GM04503 (cell line): ENCODE measurements at regions not wholly inside any gene's neighbourhood (a gene's known extent, or its start where the extent isn't known, plus 50 kb on each side); places are given as distances from the start of the nearest gene placed in this dataset.

Experiments used
- DNase-seq: peaks from one replicate; pipeline ENCODE4 v3.0.0-alpha.2; 2012; ENCODE audit warnings: low read depth

- no peak for DNase-seq
Observed at GRCh38 chr9:84174486-84174885, 166.1 kb downstream of the SLC28A3 start.

- DNase-seq: no peak
Observed at GRCh38 chr9:84177407-84177806, 163.2 kb downstream of the SLC28A3 start.

GRCh38 chr9:84179531-84179930 is 161.0 kb downstream of the SLC28A3 start:
- no peak for DNase-seq

DNA sequence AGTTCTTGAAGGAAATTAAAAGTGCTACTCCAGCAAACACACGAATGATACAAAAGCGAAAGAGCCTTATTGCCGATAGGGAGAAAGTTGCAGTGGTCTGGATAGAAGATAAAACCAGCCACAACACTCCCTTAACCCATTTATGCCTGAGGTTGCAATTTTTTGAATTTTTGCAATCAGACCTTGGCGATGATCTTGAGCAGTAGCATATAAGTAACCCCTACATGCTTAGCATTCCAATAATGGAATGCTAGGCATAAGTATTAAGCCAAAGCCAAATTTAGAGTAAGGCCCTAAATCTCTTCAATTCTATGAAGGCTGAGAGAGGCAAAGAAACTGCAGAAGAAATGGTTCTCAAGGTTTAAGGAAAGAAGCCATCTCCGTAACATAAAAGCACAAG is 153.5 kb downstream of the SLC28A3 start:
- no peak for DNase-seq

DNA sequence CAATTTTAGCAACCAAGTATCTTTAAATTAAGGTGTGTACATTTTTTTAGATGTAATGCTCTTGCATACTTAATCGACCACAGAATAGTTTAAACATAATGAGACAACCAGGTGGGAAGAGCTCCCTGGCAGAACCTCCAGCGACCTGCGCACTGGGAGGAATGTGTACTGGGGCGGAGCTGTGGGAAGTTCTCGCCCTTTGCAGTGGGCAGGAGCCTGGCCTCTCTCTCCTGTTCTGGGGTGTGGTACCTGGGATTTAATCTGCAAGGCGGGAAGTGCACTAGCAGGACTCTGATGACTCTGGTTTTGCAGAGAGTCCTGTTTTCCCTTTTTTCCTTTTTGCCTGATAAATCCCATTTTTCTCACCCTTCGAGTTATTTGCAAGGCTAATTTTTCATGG is 150.7 kb downstream of the SLC28A3 start:
- DNase-seq: no peak

- no peak for DNase-seq
Observed at GRCh38 chr9:84190411-84190810, 150.1 kb downstream of the SLC28A3 start.

- no peak for DNase-seq
Observed at GRCh38 chr9:84206801-84207370, 133.7 kb downstream of the SLC28A3 start.

DNA sequence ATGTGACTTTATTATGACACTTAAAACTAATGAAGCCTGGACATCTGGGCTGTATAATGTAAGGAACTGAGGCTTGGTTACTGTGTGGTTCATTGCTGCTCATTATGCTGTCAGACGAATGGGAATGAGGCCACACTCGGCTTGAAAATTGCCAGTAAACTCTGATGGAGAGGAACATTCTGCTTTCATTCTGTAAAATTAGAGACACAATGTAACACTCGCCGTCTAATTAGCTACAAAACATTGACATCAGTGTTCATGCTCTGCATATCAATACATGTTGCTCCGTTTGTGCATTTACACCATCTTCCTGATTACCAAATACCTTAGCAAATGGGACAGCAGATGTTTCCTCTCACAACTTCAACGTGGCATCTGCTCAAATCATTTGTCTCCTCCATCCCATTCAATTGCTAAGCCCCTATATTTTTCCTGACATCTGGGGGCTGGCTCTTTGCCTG is 133.0 kb downstream of the SLC28A3 start:
- DNase-seq: no peak

DNA sequence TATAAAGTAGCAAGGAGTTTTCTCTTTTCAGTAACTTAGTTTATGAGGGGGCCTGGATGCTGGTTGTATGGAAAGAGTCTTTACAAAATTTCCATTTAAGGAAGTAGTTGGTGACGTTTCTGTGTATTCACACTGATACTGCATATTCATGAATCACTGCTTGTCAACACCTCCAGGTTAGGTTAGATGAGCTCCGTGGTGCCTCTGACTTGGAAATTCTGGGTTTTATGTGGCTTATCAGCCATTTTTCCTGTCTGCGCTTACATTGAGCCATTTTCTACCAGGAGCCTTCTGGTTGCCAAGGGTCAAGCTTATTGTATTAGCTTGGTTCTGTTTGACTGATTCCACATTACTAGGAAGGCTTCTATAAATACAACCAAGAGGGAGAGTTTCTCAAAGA is 128.3 kb downstream of the SLC28A3 start:
- DNase-seq: no peak

DNA sequence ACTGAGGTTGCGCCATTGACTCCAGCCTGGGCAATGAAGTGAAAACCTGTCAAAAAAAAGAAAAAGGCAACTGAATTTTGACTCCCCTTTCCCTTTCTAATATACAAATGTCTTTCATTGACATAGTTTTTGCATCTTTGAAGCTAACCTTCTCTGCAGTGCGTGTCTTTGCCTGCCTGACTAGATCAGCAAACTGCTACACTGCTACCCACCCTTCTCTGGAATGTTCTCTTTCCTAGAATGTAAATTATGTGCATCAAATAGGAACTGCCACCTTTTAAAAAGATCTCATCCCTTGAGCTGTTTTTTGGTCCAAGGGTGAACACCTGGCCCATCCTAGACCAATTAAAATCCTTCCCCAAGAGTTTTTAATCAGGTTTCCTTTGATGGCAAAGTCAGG is 127.6 kb downstream of the SLC28A3 start:
- DNase-seq: no peak

GRCh38 chr9:84216151-84216550 is 124.4 kb downstream of the SLC28A3 start:
- no peak for DNase-seq

DNA sequence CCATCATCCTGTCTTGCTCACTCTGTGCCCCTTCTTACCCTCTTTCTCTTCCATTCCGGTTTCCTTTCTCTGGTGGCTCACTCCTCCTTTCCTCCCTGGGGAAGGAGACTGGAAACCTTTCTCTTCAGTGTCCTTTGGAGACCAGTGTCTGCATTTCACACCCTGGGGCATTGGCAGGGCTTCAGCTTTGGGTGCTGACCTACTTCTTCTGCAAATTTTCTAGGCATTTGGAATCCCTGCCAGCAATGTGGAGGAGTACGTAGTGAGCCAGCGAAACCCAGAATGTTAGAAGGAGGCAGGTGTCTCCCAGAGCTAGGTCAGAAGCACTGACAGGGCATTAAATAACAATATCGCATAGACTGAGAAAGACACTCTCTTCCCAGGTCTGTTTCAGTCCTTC is 122.2 kb downstream of the SLC28A3 start:
- DNase-seq: no peak

DNA sequence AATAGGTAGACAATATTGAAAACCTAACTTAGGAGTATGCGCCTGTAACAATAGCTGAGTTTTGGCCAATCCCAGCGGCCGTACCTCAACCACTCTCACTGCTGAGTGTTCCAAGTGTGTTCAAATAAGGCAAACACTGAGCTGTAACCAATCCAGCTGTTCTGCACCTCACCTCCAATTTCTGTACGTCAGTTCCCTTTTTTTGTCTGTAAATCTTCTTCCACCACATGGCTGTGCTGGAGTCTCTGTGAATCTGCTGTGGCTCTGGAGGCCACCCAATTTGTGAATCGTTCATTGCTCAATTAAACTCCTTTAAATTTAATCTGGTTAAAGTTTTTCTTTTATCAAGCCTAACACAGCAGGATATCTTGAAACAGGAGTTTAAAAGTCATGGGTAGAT is 116.3 kb downstream of the SLC28A3 start:
- no peak for DNase-seq
